Prostate gland (tissue), 2 donors: ENCODE measurements at regions not wholly inside any gene's neighbourhood (a gene's known extent, or its start where the extent isn't known, plus 50 kb on each side); places are given as distances from the start of the nearest gene placed in this dataset.
"Not testable (repeated sequence)": the region's sequence is repeated elsewhere in the genome, so short reads cannot be mapped to it uniquely, and the experiment has no call there.

ENCODE experiments used
- DNase-seq: peaks from one replicate; pipeline ENCODE4 v3.0.0-alpha.2; 2019; ENCODE audit warnings: low spot score
- H3K27ac ChIP-seq, 2 donors: fragments of 200-600 bp; sonication (generic); 2 replicates each; pipeline ENCODE4 v1.5.1; 2017 to 2019
- H3K27me3 ChIP-seq: fragments of 200-600 bp; sonication (generic); replicated peaks from 2 replicates; pipeline ENCODE4 v1.5.1; 2019; ENCODE audit not compliant: insufficient read depth
- H3K36me3 ChIP-seq, 2 donors: fragments of 200-600 bp; sonication (generic); 1 replicate in 1 of 2; 2 replicates in 1 of 2; pipeline versions ENCODE4 v1.5.1 to v1.8.1; 2017 to 2019
- H3K4me1 ChIP-seq: fragments of 200-600 bp; sonication (generic); replicated peaks from 2 replicates; pipeline ENCODE4 v1.5.1; 2019
- H3K4me3 ChIP-seq, 2 donors: fragments of 200-600 bp; sonication (generic); 2 replicates each; pipeline ENCODE4 v1.5.1; 2017 to 2019
- H3K9me3 ChIP-seq: fragments of 200-600 bp; sonication (generic); 2 replicates; pipeline ENCODE4 v1.5.1; 2017
- POLR2A ChIP-seq: fragments of 450-650 bp; IDR thresholded peaks from one replicate; pipeline ENCODE4 v1.6.1; 2016; ENCODE audit warnings: antibody characterized with exemption, mild to moderate bottlenecking
- POLR2AphosphoS5 ChIP-seq: sonication (generic); formaldehyde crosslinking; IDR thresholded peaks from one replicate; pipeline ENCODE4 v1.6.1; 2017; ENCODE audit warnings: antibody characterized with exemption
- WGBS: methylation state at CpG from one replicate; pipeline ENCODE4 v1.1.5; 2018; 5-methylcytosine and 5-hydroxymethylcytosine counted together
- intact Hi-C: fragments of 100-400 bp; cut with DNase I; formaldehyde crosslinking; loops from one replicate; pipeline ENCODE4 v1.14.2; 2022
- TF ChIP-seq, protein P1 (sequence below), 4 experiments: fragments of 200-600 bp in 2 of 4; fragments of 450-650 bp in 2 of 4; sonication (generic) in 2 of 4; IDR thresholded peaks; 1 replicate in 3 of 4; 2 replicates in 1 of 4; pipeline ENCODE4 v1.5.1; 2016 to 2019; ENCODE audit warnings: antibody characterized with exemption in 4 of 4, mild to moderate bottlenecking in 2 of 4, moderate library complexity in 2 of 4

DNA sequence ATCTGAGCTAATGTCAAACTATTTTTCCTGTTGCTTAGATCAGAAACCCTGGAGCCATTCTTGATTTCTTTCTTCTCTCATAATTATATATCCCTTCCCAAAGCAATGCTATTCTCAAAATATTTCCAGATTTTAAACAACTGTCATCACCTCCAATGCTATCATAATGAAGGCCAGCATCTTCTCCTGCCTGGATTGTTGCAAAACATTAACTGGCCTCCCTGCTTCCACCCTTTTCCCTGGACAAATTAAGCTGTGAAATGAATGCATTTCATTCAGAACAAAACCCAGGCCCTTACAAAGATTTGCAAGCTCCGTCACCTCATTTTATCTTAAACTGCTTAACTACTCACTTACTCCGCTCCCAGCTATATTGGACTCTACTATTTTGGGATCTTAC, 535.3 kb upstream of the HS3ST5 start:
- no peaks in the 10 kb centered on the region for H3K4me1 ChIP-seq
- TF ChIP-seq POLR2AphosphoS5, result no peak
- TF ChIP-seq POLR2A, result no peak
- TF ChIP-seq, protein P1, sequence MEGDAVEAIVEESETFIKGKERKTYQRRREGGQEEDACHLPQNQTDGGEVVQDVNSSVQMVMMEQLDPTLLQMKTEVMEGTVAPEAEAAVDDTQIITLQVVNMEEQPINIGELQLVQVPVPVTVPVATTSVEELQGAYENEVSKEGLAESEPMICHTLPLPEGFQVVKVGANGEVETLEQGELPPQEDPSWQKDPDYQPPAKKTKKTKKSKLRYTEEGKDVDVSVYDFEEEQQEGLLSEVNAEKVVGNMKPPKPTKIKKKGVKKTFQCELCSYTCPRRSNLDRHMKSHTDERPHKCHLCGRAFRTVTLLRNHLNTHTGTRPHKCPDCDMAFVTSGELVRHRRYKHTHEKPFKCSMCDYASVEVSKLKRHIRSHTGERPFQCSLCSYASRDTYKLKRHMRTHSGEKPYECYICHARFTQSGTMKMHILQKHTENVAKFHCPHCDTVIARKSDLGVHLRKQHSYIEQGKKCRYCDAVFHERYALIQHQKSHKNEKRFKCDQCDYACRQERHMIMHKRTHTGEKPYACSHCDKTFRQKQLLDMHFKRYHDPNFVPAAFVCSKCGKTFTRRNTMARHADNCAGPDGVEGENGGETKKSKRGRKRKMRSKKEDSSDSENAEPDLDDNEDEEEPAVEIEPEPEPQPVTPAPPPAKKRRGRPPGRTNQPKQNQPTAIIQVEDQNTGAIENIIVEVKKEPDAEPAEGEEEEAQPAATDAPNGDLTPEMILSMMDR (IDR thresholded peaks at IDR 0.05), result no peak
- H3K4me3 ChIP-seq, result no peak overlapping the region
- 93% methylated on average over 2 of the region's 2 CpGs for WGBS
- H3K27me3 ChIP-seq, result no peaks in the 10 kb centered on the region
- no peak overlapping the region for H3K27ac ChIP-seq
- H3K36me3 ChIP-seq, result no peaks in the 10 kb centered on the region
- intact Hi-C loops, result no loop called here
- no peak for DNase-seq
- no peaks in the 10 kb centered on the region for H3K9me3 ChIP-seq

DNA sequence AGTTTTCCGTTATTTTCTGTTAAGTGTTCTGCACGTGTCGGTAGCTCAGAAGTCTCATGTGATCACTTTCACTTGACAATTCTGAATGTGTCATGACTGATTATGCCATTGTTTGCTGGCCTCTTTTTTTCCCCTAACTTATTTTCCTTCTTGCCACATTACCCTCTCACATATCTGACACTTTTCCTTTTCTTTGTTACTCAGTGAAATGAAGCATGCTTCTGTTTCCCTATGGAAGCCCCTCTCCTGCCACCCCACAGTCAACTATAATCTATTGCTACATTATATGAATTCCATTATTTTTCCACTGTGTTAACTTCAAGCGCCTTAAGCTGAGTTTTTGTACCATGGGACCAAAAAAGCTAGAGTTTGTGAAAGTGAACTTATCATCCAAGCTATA, 531.6 kb upstream of the HS3ST5 start:
- Histone ChIP-seq H3K27me3 (no peaks in the 10 kb centered on the region), H3K9me3 (no peaks in the 10 kb centered on the region), H3K4me3 (no peak overlapping the region), H3K27ac (no peak overlapping the region), H3K36me3 (no peaks in the 10 kb centered on the region), H3K4me1 (no peaks in the 10 kb centered on the region)
- WGBS, result 82% methylated on average over 4 of the region's 4 CpGs
- no peak for DNase-seq
- intact Hi-C loops, result no loop called here
- TF ChIP-seq, protein P1 (IDR thresholded peaks at IDR 0.05), result no peak
- TF ChIP-seq POLR2AphosphoS5 (no peak), POLR2A (no peak)

DNA sequence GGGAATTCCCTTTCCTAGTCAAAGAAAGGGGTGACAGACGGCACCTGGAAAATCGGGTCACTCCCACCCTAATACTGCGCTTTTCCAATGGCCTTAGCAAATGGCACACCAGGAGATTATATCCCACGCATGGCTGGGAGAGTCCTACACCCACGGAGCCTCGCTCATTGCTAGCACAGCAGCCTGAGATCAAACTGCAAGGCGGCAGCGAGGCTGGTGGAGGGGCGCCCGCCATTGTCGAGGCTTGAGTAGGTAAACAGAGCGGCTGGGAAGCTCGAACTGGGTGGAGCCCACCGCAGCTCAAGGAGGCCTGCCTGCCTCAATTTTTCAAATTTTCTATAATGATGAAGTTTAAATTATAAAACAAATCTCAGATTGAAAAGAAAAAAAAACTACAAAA, 522.7 kb upstream of the HS3ST5 start:
- DNase-seq, H3K4me3 ChIP-seq, H3K27ac ChIP-seq, H3K36me3 ChIP-seq, H3K9me3 ChIP-seq, intact Hi-C loops, H3K4me1 ChIP-seq, H3K27me3 ChIP-seq: not testable (repeated sequence)
- WGBS, result 91% methylated on average over 14 of the region's 14 CpGs

DNA sequence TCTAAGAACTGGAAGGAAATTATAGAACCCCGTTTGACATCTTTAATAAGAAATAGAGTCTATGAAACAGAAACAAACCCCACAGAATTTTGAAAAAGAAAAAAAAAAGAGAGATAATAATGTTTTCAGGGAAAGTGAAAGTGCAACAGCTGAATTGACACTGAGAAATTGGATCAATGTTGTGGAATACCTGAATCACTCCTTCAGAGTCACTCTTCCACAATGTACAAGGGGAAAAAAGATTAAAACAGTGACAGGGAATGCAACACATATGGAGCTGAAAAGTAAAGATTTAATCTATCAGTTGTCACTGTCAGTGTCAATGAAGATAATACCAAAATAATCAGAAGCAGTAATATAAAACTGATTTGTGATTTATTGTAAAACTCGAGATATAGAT, 520.8 kb upstream of the HS3ST5 start:
- intact Hi-C loops, result no loop called here
- 67% methylated on average over 2 of the region's 2 CpGs for WGBS

DNA sequence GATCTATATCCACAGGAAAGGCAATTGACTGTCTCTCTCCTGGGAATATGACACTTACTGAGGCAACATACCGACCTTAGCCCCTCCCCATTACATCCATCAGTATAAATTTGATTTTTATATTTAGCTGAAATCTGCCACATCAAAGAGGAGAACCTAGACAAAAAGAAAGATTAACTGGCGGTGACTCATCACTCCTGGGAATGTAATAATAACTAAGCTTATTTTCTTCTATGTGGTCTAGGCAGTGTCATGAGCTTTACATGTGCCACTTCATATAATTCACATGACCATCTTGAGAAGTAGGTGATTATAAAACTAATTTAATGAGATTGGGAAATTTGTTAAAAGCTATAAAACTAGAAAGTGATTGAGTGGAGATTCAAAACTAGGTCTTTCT, 520.0 kb upstream of the HS3ST5 start:
- no peaks in the 10 kb centered on the region for H3K36me3 ChIP-seq
- no peak for DNase-seq
- 65% methylated on average over 2 of the region's 2 CpGs for WGBS
- H3K27me3 ChIP-seq, result no peaks in the 10 kb centered on the region
- TF ChIP-seq POLR2A, result no peak
- no peaks in the 10 kb centered on the region for H3K9me3 ChIP-seq
- intact Hi-C loops, result no loop called here
- H3K27ac ChIP-seq, result no peak overlapping the region
- H3K4me1 ChIP-seq, result no peaks in the 10 kb centered on the region
- H3K4me3 ChIP-seq, result no peak overlapping the region

More for the DNA sequence above, 520.8 kb upstream of the HS3ST5 start:
- Histone ChIP-seq H3K9me3 (no peaks in the 10 kb centered on the region), H3K27me3 (no peaks in the 10 kb centered on the region), H3K4me1 (no peaks in the 10 kb centered on the region), H3K36me3 (no peaks in the 10 kb centered on the region), H3K27ac (no peak overlapping the region), H3K4me3 (no peak overlapping the region)
- TF ChIP-seq POLR2AphosphoS5 (no peak), POLR2A (no peak)
- TF ChIP-seq, protein P1 (IDR thresholded peaks at IDR 0.05), result no peak
- no peak for DNase-seq

DNA sequence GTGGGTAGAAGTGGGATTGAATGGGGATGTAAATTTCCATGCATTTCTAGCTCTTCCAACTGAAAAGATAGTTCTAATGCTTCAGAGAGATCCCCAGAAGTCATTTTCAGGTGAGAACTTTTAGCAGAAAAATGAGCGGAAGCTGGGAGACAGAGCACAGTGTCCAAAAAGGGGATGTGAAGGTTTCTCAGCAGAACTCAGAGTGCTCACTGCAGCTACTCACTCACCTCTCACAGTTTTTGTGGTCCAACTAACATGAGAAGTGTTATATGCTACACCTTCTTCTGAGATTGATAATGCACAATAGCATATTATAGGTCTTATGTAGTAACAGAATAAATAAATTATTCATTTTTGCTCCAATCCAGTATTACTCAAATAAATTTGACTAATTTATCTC, 519.2 kb upstream of the HS3ST5 start:
- Histone ChIP-seq H3K27ac (no peak overlapping the region), H3K4me1 (no peaks in the 10 kb centered on the region), H3K36me3 (no peaks in the 10 kb centered on the region), H3K4me3 (no peak overlapping the region), H3K27me3 (no peaks in the 10 kb centered on the region), H3K9me3 (no peaks in the 10 kb centered on the region)
- 91% methylated on average over 1 of the region's 1 CpG for WGBS
- intact Hi-C loops, result no loop called here
- TF ChIP-seq POLR2A (no peak), POLR2AphosphoS5 (no peak)
- TF ChIP-seq, protein P1 (IDR thresholded peaks at IDR 0.05), result no peak
- DNase-seq, result no peak
